Mesenchymal stem cell (in vitro differentiated cells and primary cell): ENCODE measurements at regions not wholly inside any gene's neighbourhood (a gene's known extent, or its start where the extent isn't known, plus 50 kb on each side); places are given as distances from the start of the nearest gene placed in this dataset.

Experiments used
- DNase-seq: peaks from one replicate; pipeline ENCODE4 v3.0.0-alpha.2; 2013
- H2AFZ ChIP-seq: one replicate; pipeline ENCODE4 v1.6.1; 2013; ENCODE audit warnings: low read depth, mild to moderate bottlenecking, control low read depth, inconsistent platforms, low read length, moderate library complexity
- H2AK5ac ChIP-seq: 2 replicates; pipeline ENCODE4 v1.6.1; 2013; ENCODE audit warnings: low read length, moderate library complexity, mild to moderate bottlenecking, inconsistent platforms; ENCODE audit not compliant: severe bottlenecking
- H2BK120ac ChIP-seq: one replicate; pipeline ENCODE4 v1.6.1; 2013; ENCODE audit warnings: low read depth, mild to moderate bottlenecking, inconsistent platforms, low read length, moderate library complexity
- H2BK12ac ChIP-seq, 2 experiments: one replicate each; pipeline ENCODE4 v1.6.1; 2013; ENCODE audit warnings: inconsistent platforms in 2 of 2, low read length in 2 of 2, mild to moderate bottlenecking in 2 of 2, moderate library complexity in 2 of 2, control low read depth in 1 of 2
- H2BK15ac ChIP-seq: one replicate; pipeline ENCODE4 v1.6.1; 2013; ENCODE audit warnings: mild to moderate bottlenecking, low read depth, inconsistent platforms; ENCODE audit not compliant: poor library complexity, severe bottlenecking
- H2BK5ac ChIP-seq: 2 replicates; pipeline ENCODE4 v1.6.1; 2013; ENCODE audit warnings: low read depth, mild to moderate bottlenecking, low read length, control low read depth, inconsistent platforms; ENCODE audit not compliant: poor library complexity, severe bottlenecking
- H3K14ac ChIP-seq, 2 experiments: one replicate each; pipeline ENCODE4 v1.6.1; 2013; ENCODE audit warnings: inconsistent platforms in 2 of 2, low read length in 2 of 2, control low read depth in 1 of 2, mild to moderate bottlenecking in 1 of 2, moderate library complexity in 1 of 2
- H3K18ac ChIP-seq, 2 experiments: one replicate each; pipeline ENCODE4 v1.6.1; 2013; ENCODE audit warnings: inconsistent platforms in 2 of 2, low read length in 2 of 2, control low read depth in 1 of 2, low read depth in 1 of 2, mild to moderate bottlenecking in 1 of 2
- H3K23ac ChIP-seq, 2 experiments: one replicate each; pipeline ENCODE4 v1.6.1; 2013; ENCODE audit warnings: inconsistent platforms in 2 of 2, low read length in 2 of 2, mild to moderate bottlenecking in 2 of 2, moderate library complexity in 2 of 2, control low read depth in 1 of 2
- H3K27ac ChIP-seq: 2 replicates; pipeline ENCODE4 v1.5.1; 2013; ENCODE audit warnings: mild to moderate bottlenecking, moderate library complexity, low read length, control low read depth, inconsistent platforms; ENCODE audit not compliant: poor library complexity, severe bottlenecking
- H3K27me3 ChIP-seq, 2 experiments: 2 replicates each; pipeline versions ENCODE4 v1.6.1 to v1.7.0; 2013; ENCODE audit warnings: low read length in 2 of 2, mild to moderate bottlenecking in 2 of 2, moderate library complexity in 2 of 2, control low read depth in 1 of 2, inconsistent platforms in 1 of 2; ENCODE audit not compliant: control insufficient read depth in 1 of 2, insufficient read depth in 1 of 2
- H3K36me3 ChIP-seq, 2 experiments: 2 replicates each; pipeline versions ENCODE4 v1.6.1 to v1.7.0; 2013; ENCODE audit warnings: low read length in 2 of 2, control low read depth in 1 of 2, inconsistent platforms in 1 of 2, low read depth in 1 of 2, mild to moderate bottlenecking in 1 of 2; ENCODE audit not compliant: insufficient read depth in 2 of 2, control insufficient read depth in 1 of 2
- H3K4ac ChIP-seq, 2 experiments: one replicate each; pipeline ENCODE4 v1.6.1; 2013; ENCODE audit warnings: inconsistent platforms in 2 of 2, low read length in 2 of 2, mild to moderate bottlenecking in 2 of 2, moderate library complexity in 2 of 2, control low read depth in 1 of 2, low read depth in 1 of 2
- H3K4me1 ChIP-seq: 2 replicates; pipeline ENCODE4 v1.6.1; 2013; ENCODE audit warnings: low read depth, low read length, control low read depth; ENCODE audit not compliant: control insufficient read depth, insufficient read depth
- H3K4me2 ChIP-seq: 2 replicates; pipeline ENCODE4 v1.6.1; 2013; ENCODE audit warnings: low read length, mild to moderate bottlenecking, inconsistent platforms; ENCODE audit not compliant: poor library complexity, severe bottlenecking
- H3K4me3 ChIP-seq, 2 experiments: 2 replicates each; pipeline versions ENCODE4 v1.5.1 to v1.7.0; 2013; ENCODE audit warnings: low read length in 2 of 2, mild to moderate bottlenecking in 2 of 2, control low read depth in 1 of 2, low read depth in 1 of 2; ENCODE audit not compliant: insufficient read depth in 1 of 2
- H3K79me1 ChIP-seq: replicated peaks from 2 replicates; pipeline ENCODE4 v1.6.1; 2013; ENCODE audit warnings: mild to moderate bottlenecking, control low read depth, low read length, inconsistent platforms; ENCODE audit not compliant: poor library complexity, severe bottlenecking
- H3K9ac ChIP-seq: 2 replicates; pipeline ENCODE4 v1.7.0; 2013; ENCODE audit warnings: mild to moderate bottlenecking, low read length, moderate library complexity
- H3K9me3 ChIP-seq: 2 replicates; pipeline ENCODE4 v1.7.0; 2013; ENCODE audit warnings: mild to moderate bottlenecking, low read length; ENCODE audit not compliant: control insufficient read depth
- H4K8ac ChIP-seq: one replicate; pipeline ENCODE4 v1.6.1; 2013; ENCODE audit warnings: inconsistent platforms, mild to moderate bottlenecking, low read length, moderate library complexity
- H4K91ac ChIP-seq: one replicate; pipeline ENCODE4 v1.6.1; 2013; ENCODE audit warnings: mild to moderate bottlenecking, low read length, inconsistent platforms
- WGBS: methylation state at CpG from one replicate; pipeline ENCODE4 v1.1.7; 2013; ENCODE audit warnings: mixed read lengths; 5-methylcytosine and 5-hydroxymethylcytosine counted together

DNA sequence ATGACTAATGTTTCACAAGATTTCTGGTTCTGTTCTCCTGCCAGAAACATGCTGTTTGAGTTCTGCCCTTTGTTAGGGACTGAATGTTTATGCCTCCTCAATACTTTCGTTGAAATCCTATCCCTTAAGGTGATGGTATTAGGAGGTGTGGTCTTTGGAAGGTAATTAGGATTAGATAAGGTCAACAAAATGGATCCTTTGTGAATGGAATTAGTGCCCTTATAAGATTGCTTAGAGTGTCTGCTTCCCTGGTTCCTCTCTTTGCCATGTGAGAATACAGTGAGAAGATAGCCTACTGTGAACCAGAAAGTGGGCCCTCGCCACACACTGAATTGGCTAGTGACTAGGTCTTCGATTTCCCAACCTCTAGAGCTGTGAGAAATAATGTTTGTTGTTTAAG, 621.4 kb upstream of the ALCAM start:
- no peak overlapping the region for H2AFZ ChIP-seq
- no peak overlapping the region for H3K14ac ChIP-seq
- H3K23ac ChIP-seq: no peak overlapping the region
- H3K27me3 ChIP-seq: no peaks in the 10 kb centered on the region
- WGBS: 93% methylated on average over 1 of the region's 3 CpGs
- H3K79me1 ChIP-seq: no peaks in the 10 kb centered on the region
- no peak overlapping the region for H4K91ac ChIP-seq
- H2BK12ac ChIP-seq: no peak overlapping the region
- DNase-seq: no peak
- H3K4me1 ChIP-seq: no peaks in the 10 kb centered on the region
- no peak overlapping the region for H3K18ac ChIP-seq
- H3K4me2 ChIP-seq: no peak overlapping the region
- no peak overlapping the region for H2BK120ac ChIP-seq
- H3K4ac ChIP-seq: no peak overlapping the region
- H4K8ac ChIP-seq: no peak overlapping the region
- H3K36me3 ChIP-seq: no peaks in the 10 kb centered on the region
- H3K9ac ChIP-seq: no peak overlapping the region
- no peaks in the 10 kb centered on the region for H3K9me3 ChIP-seq
- H2BK5ac ChIP-seq: no peak overlapping the region
- H3K27ac ChIP-seq: no peak overlapping the region
- H3K4me3 ChIP-seq: no peak overlapping the region
- no peak overlapping the region for H2AK5ac ChIP-seq
- H2BK15ac ChIP-seq: no peak overlapping the region

DNA sequence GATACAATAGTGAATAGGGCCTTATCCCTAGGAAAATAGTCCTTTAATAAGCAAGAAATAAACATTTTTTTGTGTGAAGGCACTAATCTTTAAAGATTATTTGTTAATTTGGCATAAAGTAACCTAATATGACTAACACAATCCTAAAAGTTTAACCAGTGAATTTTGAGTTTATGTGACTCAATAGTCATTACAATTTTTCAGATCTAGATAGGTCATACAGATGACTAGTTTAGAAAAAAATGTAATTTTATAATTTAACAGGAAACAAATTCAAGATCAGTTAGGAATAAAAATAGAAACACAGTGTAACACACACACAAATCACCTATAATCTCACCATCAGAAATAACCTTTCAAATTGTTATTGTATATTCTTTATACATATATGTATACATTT, 620.7 kb upstream of the ALCAM start:
- Histone ChIP-seq H2BK120ac (no peak overlapping the region), H3K9ac (peak overlapping the region; percentile 64), H2BK12ac (no peak overlapping the region), H3K23ac (no peak overlapping the region), H3K4me3 (no peak overlapping the region), H3K27me3 (no peaks in the 10 kb centered on the region), H4K8ac (no peak overlapping the region), H2BK15ac (no peak overlapping the region), H4K91ac (no peak overlapping the region), H2AFZ (no peak overlapping the region), H3K4me2 (no peak overlapping the region), H3K18ac (no peak overlapping the region), H3K79me1 (no peaks in the 10 kb centered on the region), H2BK5ac (no peak overlapping the region), H3K14ac (no peak overlapping the region), H3K27ac (no peak overlapping the region), H2AK5ac (no peak overlapping the region), H3K36me3 (no peaks in the 10 kb centered on the region), H3K4ac (no peak overlapping the region), H3K4me1 (no peaks in the 10 kb centered on the region), H3K9me3 (no peaks in the 10 kb centered on the region)
- DNase-seq: no peak

DNA sequence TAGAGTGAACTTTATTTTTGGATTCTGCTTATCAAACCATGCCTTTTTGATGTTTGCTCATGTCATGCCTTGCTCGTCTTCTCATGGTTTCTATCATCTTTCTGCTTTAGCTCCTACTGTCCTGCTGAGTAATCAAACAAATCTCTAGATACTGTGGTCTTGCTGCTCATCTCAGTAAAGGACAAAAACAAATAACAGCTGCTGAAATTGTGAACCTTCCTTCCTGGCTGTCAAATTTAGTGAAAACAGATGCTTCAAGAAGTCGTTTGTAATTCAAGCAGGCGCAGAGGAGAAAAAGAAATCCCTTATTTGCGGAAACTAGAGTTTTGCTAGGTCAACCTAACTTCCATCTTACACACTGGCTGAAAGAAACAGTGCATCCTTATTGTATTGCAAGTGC, 616.1 kb upstream of the ALCAM start:
- H3K4me1 ChIP-seq: no peaks in the 10 kb centered on the region
- no peaks in the 10 kb centered on the region for H3K79me1 ChIP-seq
- no peak overlapping the region for H3K4me3 ChIP-seq
- H3K36me3 ChIP-seq: no peaks in the 10 kb centered on the region
- 66% methylated on average over 4 of the region's 4 CpGs for WGBS
- H3K4ac ChIP-seq: no peak overlapping the region
- H3K18ac ChIP-seq: no peak overlapping the region
- H2BK15ac ChIP-seq: no peak overlapping the region
- no peaks in the 10 kb centered on the region for H3K27me3 ChIP-seq
- no peak overlapping the region for H2BK120ac ChIP-seq
- H3K27ac ChIP-seq: no peak overlapping the region
- no peak overlapping the region for H3K9ac ChIP-seq
- H3K14ac ChIP-seq: no peak overlapping the region
- no peak overlapping the region for H3K23ac ChIP-seq
- DNase-seq: peak; percentile 17
- no peak overlapping the region for H2BK12ac ChIP-seq
- no peak overlapping the region for H2AFZ ChIP-seq
- H3K9me3 ChIP-seq: no peaks in the 10 kb centered on the region
- H2AK5ac ChIP-seq: no peak overlapping the region
- H4K8ac ChIP-seq: no peak overlapping the region
- H2BK5ac ChIP-seq: no peak overlapping the region
- no peak overlapping the region for H3K4me2 ChIP-seq
- no peak overlapping the region for H4K91ac ChIP-seq

DNA sequence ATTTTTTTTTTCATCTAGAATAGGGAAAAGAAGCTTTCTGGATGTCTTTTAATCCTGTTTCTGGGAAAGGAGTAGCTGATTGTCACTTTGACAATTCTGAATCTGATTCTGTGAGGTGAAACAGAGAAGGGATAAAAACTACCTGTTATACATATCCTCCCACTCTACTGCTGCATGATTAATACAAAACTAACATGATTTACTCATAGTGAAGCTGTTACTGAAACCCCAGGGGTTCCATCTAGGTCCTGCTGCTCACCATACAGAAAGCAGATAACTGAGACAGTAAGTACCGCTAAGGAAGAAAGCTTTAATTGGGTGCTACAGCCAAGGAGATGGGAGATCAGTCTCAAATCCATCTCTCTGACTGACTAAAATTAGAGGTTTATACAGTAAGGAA, 610.9 kb upstream of the ALCAM start:
- Histone ChIP-seq H3K4me2 (no peak overlapping the region), H3K36me3 (no peaks in the 10 kb centered on the region), H4K8ac (no peak overlapping the region), H3K4ac (no peak overlapping the region), H3K4me3 (no peak overlapping the region), H3K14ac (no peak overlapping the region), H3K18ac (no peak overlapping the region), H3K27me3 (no peaks in the 10 kb centered on the region), H3K9me3 (peaks cover 3% of the 10 kb centered on the region), H2AFZ (no peak overlapping the region), H2BK12ac (no peak overlapping the region), H4K91ac (no peak overlapping the region), H3K9ac (no peak overlapping the region), H2BK15ac (no peak overlapping the region), H2BK5ac (no peak overlapping the region), H3K79me1 (no peaks in the 10 kb centered on the region), H2AK5ac (no peak overlapping the region), H3K23ac (no peak overlapping the region), H3K4me1 (no peaks in the 10 kb centered on the region), H3K27ac (no peak overlapping the region), H2BK120ac (no peak overlapping the region)
- DNase-seq: no peak
- WGBS: 100% methylated on average over 1 of the region's 1 CpG
